Neural cell (in vitro differentiated cells): ENCODE measurements at regions not wholly inside any gene's neighbourhood (a gene's known extent, or its start where the extent isn't known, plus 50 kb on each side); places are given as distances from the start of the nearest gene placed in this dataset.

Experiments used
- CTCF ChIP-seq: fragments of 450-650 bp; IDR thresholded peaks from 2 replicates; pipeline ENCODE4 v1.5.1; 2014; ENCODE audit warnings: antibody characterized with exemption, mild to moderate bottlenecking, moderate library complexity; ENCODE audit not compliant: poor library complexity, severe bottlenecking
- EP300 ChIP-seq: fragments of 450-650 bp; conservative IDR thresholded peaks from 2 replicates; pipeline ENCODE4 v1.6.1; 2014; ENCODE audit warnings: antibody characterized with exemption, mild to moderate bottlenecking, moderate library complexity; ENCODE audit not compliant: poor library complexity, severe bottlenecking
- EZH2 ChIP-seq: fragments of 200-600, 300-800 bp; shearing (Covaris generic), sonication (generic); IDR thresholded peaks from 2 replicates; pipeline ENCODE4 v1.6.1; 2014; ENCODE audit warnings: antibody characterized with exemption, low read length, borderline replicate concordance, mild to moderate bottlenecking; ENCODE audit not compliant: insufficient read depth, poor library complexity, severe bottlenecking
- MXI1 ChIP-seq: fragments of 450-650 bp; conservative IDR thresholded peaks from 2 replicates; pipeline ENCODE4 v1.6.1; 2014; ENCODE audit warnings: antibody characterized with exemption, mild to moderate bottlenecking; ENCODE audit not compliant: poor library complexity, severe bottlenecking
- POLR2AphosphoS5 ChIP-seq: IDR thresholded peaks from 2 replicates; pipeline ENCODE4 v1.6.1; 2012
- RAD21 ChIP-seq: fragments of 450-650 bp; conservative IDR thresholded peaks from 2 replicates; pipeline ENCODE4 v1.6.1; 2014; ENCODE audit warnings: antibody characterized with exemption, mild to moderate bottlenecking, moderate library complexity
- SMC3 ChIP-seq: fragments of 450-650 bp; conservative IDR thresholded peaks from 2 replicates; pipeline ENCODE4 v1.6.1; 2014; ENCODE audit warnings: antibody characterized with exemption, mild to moderate bottlenecking, moderate library complexity; ENCODE audit not compliant: poor library complexity

GRCh38 chr10:33819206-33819605, 484.7 kb upstream of the NRP1 start:
- TF ChIP-seq EZH2: no peak
- TF ChIP-seq CTCF: no peak
- no peak for TF ChIP-seq RAD21
- TF ChIP-seq MXI1: no peak
- TF ChIP-seq EP300: no peak
- TF ChIP-seq POLR2AphosphoS5: no peak
- TF ChIP-seq SMC3: no peak
